ENCODE measurements at regions not wholly inside any gene's neighbourhood (a gene's known extent, or its start where the extent isn't known, plus 50 kb on each side); places are given as distances from the start of the nearest gene placed in this dataset.

DNA sequence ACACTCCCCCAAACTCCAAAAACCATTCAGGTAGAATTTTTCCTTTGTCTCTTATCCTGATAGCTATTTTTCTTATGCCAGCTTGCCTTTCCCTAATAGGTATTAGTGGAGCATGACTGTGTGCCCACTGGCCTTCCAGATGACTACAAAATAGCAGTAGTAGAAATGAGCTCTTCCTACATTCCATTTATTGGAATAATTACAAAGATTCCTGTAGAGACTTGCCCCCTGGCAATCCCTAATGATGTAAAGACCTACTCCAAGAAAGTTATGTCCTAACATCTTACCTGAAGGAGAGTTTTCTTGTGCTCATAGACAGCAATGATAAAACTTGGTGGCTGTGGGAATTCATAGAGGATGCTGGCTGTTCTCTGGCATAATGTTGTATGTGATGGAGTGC, 501.8 kb downstream of the GATA3 start:
- no peaks in the 10 kb centered on the region for H3K4me1 ChIP-seq (replicated peaks)
- H3K4me3 ChIP-seq: no peak overlapping the region
- no peak for TF ChIP-seq POLR2AphosphoS5 (IDR thresholded peaks at IDR 0.05)
- TF ChIP-seq POLR2A (IDR thresholded peaks at IDR 0.05): no peak
- TF ChIP-seq, protein P1, sequence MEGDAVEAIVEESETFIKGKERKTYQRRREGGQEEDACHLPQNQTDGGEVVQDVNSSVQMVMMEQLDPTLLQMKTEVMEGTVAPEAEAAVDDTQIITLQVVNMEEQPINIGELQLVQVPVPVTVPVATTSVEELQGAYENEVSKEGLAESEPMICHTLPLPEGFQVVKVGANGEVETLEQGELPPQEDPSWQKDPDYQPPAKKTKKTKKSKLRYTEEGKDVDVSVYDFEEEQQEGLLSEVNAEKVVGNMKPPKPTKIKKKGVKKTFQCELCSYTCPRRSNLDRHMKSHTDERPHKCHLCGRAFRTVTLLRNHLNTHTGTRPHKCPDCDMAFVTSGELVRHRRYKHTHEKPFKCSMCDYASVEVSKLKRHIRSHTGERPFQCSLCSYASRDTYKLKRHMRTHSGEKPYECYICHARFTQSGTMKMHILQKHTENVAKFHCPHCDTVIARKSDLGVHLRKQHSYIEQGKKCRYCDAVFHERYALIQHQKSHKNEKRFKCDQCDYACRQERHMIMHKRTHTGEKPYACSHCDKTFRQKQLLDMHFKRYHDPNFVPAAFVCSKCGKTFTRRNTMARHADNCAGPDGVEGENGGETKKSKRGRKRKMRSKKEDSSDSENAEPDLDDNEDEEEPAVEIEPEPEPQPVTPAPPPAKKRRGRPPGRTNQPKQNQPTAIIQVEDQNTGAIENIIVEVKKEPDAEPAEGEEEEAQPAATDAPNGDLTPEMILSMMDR (IDR thresholded peaks at IDR 0.05): no peak
- H3K27ac ChIP-seq: no peak overlapping the region
- H3K27me3 ChIP-seq (replicated peaks; ENCODE audit: insufficient read depth): no peaks in the 10 kb centered on the region
- no peaks in the 10 kb centered on the region for H3K9me3 ChIP-seq
- intact Hi-C loops (cut with DNase I): no loop called here
- no peaks in the 10 kb centered on the region for H3K36me3 ChIP-seq
- no peak for DNase-seq (ENCODE audit: low spot score)

DNA sequence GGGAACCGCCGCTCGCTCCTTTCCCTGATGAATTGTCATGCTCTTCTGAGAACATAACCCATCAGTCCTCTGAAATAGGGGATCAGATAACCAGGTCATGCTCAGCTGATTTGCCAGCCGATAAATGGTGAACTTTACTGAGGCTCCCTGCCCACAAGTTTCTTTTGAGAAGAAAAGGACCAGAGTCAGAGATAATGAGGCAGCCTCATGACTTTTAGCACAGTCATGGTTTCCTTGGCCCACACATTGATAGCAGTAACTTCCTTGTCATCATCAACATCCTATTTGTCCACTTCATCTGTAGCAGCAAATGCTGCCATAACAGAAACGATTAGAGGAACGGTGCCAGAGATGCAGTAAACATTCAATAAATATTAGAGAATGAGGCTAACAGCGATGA, 509.0 kb downstream of the GATA3 start:
- intact Hi-C loops (cut with DNase I): no loop called here
- H3K9me3 ChIP-seq: no peaks in the 10 kb centered on the region
- H3K4me1 ChIP-seq (replicated peaks): no peaks in the 10 kb centered on the region
- no peaks in the 10 kb centered on the region for H3K36me3 ChIP-seq
- WGBS: 95% methylated on average over 7 of the region's 7 CpGs
- H3K27me3 ChIP-seq (replicated peaks; ENCODE audit: insufficient read depth): no peaks in the 10 kb centered on the region
- no peak overlapping the region for H3K4me3 ChIP-seq
- no peak for DNase-seq (ENCODE audit: low spot score)
- H3K27ac ChIP-seq: no peak overlapping the region
- no peak for TF ChIP-seq POLR2A (IDR thresholded peaks at IDR 0.05)
- TF ChIP-seq, protein P1 (IDR thresholded peaks at IDR 0.05): no peak
- no peak for TF ChIP-seq POLR2AphosphoS5 (IDR thresholded peaks at IDR 0.05)

DNA sequence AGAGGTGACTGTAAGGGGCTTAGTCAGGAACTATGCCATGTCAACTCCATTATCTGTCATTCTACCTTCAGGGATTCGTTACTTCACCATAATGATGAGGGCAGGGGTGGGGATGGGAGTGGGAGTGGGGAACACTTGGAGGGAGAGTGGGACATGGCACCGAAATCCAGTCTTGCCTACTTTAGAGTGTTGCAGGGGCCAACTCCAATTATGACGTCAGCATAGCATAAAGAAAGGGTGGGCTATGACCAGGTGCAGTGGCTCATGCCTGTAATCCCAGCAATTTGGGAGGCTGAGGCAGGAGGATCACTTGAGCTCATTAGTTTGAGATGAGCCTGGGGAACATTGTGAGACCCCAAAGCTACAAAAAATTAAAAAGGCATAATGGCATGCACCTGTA, 512.2 kb downstream of the GATA3 start:
- TF ChIP-seq POLR2A (IDR thresholded peaks at IDR 0.05): no peak
- TF ChIP-seq, protein P1 (IDR thresholded peaks at IDR 0.05): no peak
- TF ChIP-seq POLR2AphosphoS5 (IDR thresholded peaks at IDR 0.05): no peak
- no peak for DNase-seq (ENCODE audit: low spot score)
- Histone ChIP-seq H3K9me3 (no peaks in the 10 kb centered on the region), H3K4me3 (no peak overlapping the region), H3K27me3 (replicated peaks; ENCODE audit: insufficient read depth) (no peaks in the 10 kb centered on the region), H3K36me3 (no peaks in the 10 kb centered on the region), H3K27ac (no peak overlapping the region), H3K4me1 (replicated peaks) (no peaks in the 10 kb centered on the region)
- WGBS: 93% methylated on average over 3 of the region's 3 CpGs
- intact Hi-C loops (cut with DNase I): no loop called here

DNA sequence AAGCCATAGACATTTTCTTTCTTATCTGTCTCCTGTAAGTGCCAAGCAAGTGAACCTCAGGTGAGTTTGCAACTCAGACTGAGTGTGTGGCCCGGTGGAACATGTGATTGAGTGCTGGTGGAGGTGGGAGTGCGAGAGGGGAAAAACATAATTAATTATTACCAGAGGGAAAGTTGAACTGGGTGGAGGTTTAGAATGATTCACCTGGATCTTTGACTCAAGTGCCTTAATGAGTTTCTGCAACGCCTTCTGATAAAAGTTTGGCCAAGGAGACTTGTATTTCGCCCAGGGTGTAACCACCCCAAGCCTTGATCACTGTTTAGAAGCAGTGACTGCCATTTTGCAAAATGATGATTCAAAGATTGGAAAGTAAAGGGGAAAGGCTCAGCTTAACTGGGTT, 513.9 kb downstream of the GATA3 start:
- intact Hi-C loops (cut with DNase I): no loop called here

DNA sequence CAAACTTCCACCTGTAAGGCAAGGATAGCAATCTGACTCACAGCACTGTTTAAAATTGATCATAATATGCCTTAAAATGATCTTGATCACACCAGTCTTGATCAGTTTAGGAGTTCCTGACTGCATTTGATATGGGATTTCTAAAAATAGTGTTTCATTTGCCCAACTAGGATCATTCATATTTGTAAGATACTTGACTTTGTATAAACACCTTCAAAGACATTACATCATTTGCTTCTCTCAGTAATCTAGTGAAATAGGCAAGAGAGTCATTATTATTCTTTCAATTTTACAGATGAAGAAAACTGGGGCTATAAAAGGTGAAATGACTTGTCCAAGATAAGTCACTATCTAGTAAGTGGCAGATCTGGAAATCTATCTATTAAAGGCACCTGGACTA, 521.1 kb downstream of the GATA3 start:
- Histone ChIP-seq H3K36me3 (no peaks in the 10 kb centered on the region), H3K27me3 (replicated peaks; ENCODE audit: insufficient read depth) (no peaks in the 10 kb centered on the region), H3K4me1 (replicated peaks) (no peaks in the 10 kb centered on the region), H3K4me3 (no peak overlapping the region), H3K9me3 (no peaks in the 10 kb centered on the region), H3K27ac (no peak overlapping the region)
- TF ChIP-seq POLR2A (IDR thresholded peaks at IDR 0.05): no peak
- TF ChIP-seq POLR2AphosphoS5 (IDR thresholded peaks at IDR 0.05): no peak
- TF ChIP-seq, protein P1 (IDR thresholded peaks at IDR 0.05): no peak
- intact Hi-C loops (cut with DNase I): no loop called here
- DNase-seq (ENCODE audit: low spot score): no peak

More for the DNA sequence above, 513.9 kb downstream of the GATA3 start:
- Histone ChIP-seq H3K4me3 (no peak overlapping the region), H3K9me3 (no peaks in the 10 kb centered on the region), H3K4me1 (replicated peaks) (no peaks in the 10 kb centered on the region), H3K36me3 (no peaks in the 10 kb centered on the region), H3K27ac (no peak overlapping the region), H3K27me3 (replicated peaks; ENCODE audit: insufficient read depth) (no peaks in the 10 kb centered on the region)
- TF ChIP-seq, protein P1 (IDR thresholded peaks at IDR 0.05): no peak
- no peak for TF ChIP-seq POLR2AphosphoS5 (IDR thresholded peaks at IDR 0.05)
- no peak for TF ChIP-seq POLR2A (IDR thresholded peaks at IDR 0.05)
- DNase-seq (ENCODE audit: low spot score): no peak
- 80% methylated on average over 4 of the region's 4 CpGs for WGBS
